Stomach (tissue), 4 donors: ENCODE measurements at regions not wholly inside any gene's neighbourhood (a gene's known extent, or its start where the extent isn't known, plus 50 kb on each side); places are given as distances from the start of the nearest gene placed in this dataset.

Experiments used
- CTCF ChIP-seq, 7 experiments: fragments of 450-650 bp in 4 of 7; fragments of 200-600 bp in 3 of 7; sonication (generic) in 3 of 7; IDR thresholded peaks; one replicate each; pipeline ENCODE4 v1.5.1; 2016 to 2019; ENCODE audit warnings: antibody characterized with exemption in 7 of 7, control low read depth in 2 of 7, mild to moderate bottlenecking in 1 of 7
- EP300 ChIP-seq: sonication (generic); formaldehyde crosslinking; IDR thresholded peaks from one replicate; pipeline ENCODE4 v1.6.1; 2017; ENCODE audit warnings: antibody characterized with exemption
- POLR2A ChIP-seq, 4 donors: fragments of 450-650 bp; IDR thresholded peaks; one replicate each; pipeline ENCODE4 v1.6.1; 2016; ENCODE audit warnings: antibody characterized with exemption in 4 of 4, control low read depth in 2 of 4, mild to moderate bottlenecking in 1 of 4, moderate library complexity in 1 of 4

- no peak for TF ChIP-seq CTCF (IDR thresholded peaks at IDR 0.05)
- TF ChIP-seq POLR2A (IDR thresholded peaks at IDR 0.05): no peak
- no peak for TF ChIP-seq EP300
These were observed 686.7 kb downstream of the NYAP2 start for GRCh38 chr2:226086190-226086589.
